Superior temporal gyrus (tissue), 1 donor: ENCODE measurements at regions not wholly inside any gene's neighbourhood (a gene's known extent, or its start where the extent isn't known, plus 50 kb on each side); places are given as distances from the start of the nearest gene placed in this dataset.

Experiments
- DNase-seq: peaks from one replicate; pipeline ENCODE4 v3.0.0-alpha.2; 2016; ENCODE audit errors: extremely low spot score

- no peak for DNase-seq
These were observed 613.4 kb upstream of the ATP2B1 start for GRCh38 chr12:90322006-90322405.

GRCh38 chr12:90321369-90321768, 612.7 kb upstream of the ATP2B1 start:
- no peak for DNase-seq

DNA sequence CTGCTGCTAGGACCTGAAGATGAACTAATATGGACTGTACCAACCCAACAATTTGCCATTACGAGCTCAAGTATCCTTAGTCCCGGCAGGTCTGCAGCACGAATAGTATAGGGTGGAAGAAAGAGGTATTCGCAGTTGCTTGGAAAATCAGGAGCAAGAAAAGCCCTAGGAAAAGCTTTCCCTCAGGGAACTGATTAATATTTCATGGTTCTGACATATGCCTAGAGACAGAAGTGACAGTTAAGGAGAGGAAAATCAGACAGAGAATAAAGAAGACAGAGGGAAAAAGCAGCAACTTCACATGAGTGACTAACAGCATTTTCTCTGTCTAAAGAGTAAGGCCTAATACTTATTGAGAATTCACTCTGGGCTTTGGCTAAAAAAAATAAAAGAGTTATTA, 602.9 kb upstream of the ATP2B1 start:
- DNase-seq = no peak

- DNase-seq = no peak
These were observed 596.7 kb upstream of the ATP2B1 start for GRCh38 chr12:90305379-90305778.

DNA sequence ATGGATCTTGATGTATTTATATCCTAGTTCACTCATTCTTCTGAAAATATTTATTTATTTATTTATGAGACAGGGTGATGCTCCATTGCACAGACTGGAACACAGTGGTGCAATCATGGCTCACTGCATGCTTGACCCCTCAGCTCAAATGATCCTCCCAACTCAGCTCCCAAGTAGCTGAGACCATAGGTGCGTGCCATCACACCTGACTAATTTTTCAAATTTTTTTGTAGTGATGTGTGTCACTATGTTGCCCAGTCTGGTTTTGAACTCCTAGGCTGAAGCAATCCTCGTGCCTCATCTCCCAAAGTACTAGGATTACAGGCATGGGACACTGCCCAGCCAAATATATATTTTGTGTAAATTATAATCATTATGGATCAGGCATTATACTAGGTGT, 595.6 kb upstream of the ATP2B1 start:
- no peak for DNase-seq

GRCh38 chr12:90303771-90304170, 595.1 kb upstream of the ATP2B1 start:
- DNase-seq = no peak

DNA sequence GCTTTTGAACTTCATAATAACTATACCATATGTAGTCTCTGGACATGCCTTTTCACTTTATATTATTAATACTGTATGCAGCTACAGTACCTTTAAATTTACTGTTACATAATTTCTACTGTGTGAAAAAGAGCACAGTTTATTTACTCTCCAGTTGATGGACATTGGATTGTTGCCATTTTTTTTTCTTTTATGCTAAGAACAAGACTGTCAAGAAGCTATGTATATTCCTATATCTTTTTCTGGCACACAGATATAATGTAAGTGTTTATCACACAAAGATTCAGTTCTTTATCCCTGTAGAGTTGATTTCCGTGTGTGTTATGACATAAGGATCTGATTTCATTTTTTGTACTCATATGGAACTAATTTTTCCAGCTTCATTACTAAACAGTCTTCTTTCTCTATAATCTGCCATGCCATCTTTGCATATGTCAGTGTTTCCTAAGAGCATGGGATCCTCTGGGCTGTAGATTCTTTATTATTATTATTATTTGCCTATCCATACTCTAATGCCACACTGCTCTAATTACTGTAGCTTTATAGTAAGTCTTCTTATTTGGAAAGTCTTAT, 593.0 kb upstream of the ATP2B1 start:
- DNase-seq = no peak

DNA sequence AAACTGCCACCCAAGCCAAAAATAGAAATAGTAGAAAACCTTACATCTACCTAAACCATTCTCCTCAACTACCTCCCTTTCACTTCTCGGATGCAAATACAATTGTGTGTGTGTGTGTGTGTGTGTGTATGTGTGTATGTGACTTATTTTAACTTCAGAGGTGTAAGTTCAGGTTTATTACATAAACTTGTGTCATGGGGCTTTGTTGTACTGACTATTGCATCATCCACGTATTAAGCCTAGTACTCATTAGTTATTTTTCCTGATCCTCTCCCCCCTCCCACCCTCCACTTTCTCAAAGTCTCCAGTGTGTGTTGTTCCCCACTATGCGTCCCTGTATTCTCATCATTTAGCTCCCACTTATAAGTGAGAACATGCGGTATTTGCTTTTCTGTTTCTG, 592.5 kb upstream of the ATP2B1 start:
- DNase-seq = no peak

DNA sequence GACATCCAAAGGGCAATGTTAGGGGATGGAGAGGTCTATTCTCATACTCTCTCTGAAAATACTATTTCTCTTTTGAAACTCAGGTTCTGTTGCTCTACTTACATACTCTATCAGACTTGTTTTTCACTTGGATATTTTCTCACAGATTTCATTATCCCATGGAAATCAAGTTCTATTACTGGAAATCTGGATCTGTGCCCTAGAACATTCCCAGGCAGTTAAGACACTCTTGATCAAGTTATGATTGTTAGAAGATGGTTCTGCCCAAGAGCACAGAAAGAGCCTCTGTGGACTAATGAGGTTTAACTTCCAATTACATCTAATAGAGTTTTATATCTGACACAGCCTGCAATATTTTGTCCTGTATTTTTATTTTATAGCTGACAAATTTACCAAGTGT, 591.0 kb upstream of the ATP2B1 start:
- no peak for DNase-seq

DNA sequence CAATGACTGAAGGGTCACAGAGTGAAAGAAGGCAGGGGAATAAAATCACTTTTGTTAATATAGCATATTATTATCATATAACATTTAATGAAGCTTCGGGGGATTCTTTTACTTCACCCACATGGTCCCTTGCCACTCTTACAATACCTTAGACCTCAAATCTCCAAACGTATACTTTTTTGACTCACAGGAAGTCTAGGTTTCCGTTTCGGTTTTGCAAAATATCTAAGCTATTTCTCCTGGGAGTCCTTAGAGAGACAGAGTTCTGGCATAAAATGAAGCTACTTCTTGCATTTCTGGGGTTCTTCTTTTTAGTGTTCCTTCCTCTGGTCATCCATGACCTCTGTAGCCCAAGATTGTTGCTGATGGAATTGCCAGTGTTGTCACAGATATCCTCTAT, 590.5 kb upstream of the ATP2B1 start:
- DNase-seq = no peak

- no peak for DNase-seq
These were observed 589.8 kb upstream of the ATP2B1 start for GRCh38 chr12:90298289-90298948.

DNA sequence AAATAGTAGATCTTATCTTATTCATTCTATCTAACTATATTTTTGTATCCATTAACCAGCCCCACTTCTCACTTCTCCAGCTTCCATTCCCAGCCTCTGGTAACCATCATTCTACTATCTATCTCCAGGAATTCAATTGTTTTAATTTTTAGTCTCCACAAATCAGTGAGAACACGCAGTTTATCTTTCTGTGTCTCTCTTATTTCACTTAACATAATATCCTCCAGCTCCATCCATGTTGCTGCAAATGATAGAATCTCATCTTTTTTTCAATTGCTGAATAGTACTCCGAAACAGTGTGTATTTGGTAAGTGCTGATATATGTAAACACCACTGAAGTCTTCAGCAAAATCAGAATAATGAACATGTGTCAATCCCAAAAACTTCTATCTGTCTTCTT, 587.2 kb upstream of the ATP2B1 start:
- DNase-seq = no peak

DNA sequence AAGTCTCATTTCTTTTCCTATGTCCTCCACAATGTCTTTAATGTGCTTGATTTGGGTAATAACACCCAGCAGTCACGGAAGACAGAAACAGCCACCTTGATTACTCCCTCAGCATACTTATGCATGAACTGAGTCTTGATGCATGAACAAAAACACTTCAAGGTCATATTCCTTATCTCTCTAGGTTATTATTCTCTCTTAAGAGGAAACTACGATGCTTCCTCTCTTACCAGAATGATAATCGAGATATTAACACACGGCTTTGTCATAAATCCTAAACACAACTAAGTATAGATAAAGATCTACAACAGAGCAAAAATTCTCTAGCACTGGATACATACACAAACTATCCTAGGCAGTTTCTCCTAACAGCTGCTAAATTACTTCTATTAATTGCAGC, 583.5 kb upstream of the ATP2B1 start:
- DNase-seq = no peak

DNA sequence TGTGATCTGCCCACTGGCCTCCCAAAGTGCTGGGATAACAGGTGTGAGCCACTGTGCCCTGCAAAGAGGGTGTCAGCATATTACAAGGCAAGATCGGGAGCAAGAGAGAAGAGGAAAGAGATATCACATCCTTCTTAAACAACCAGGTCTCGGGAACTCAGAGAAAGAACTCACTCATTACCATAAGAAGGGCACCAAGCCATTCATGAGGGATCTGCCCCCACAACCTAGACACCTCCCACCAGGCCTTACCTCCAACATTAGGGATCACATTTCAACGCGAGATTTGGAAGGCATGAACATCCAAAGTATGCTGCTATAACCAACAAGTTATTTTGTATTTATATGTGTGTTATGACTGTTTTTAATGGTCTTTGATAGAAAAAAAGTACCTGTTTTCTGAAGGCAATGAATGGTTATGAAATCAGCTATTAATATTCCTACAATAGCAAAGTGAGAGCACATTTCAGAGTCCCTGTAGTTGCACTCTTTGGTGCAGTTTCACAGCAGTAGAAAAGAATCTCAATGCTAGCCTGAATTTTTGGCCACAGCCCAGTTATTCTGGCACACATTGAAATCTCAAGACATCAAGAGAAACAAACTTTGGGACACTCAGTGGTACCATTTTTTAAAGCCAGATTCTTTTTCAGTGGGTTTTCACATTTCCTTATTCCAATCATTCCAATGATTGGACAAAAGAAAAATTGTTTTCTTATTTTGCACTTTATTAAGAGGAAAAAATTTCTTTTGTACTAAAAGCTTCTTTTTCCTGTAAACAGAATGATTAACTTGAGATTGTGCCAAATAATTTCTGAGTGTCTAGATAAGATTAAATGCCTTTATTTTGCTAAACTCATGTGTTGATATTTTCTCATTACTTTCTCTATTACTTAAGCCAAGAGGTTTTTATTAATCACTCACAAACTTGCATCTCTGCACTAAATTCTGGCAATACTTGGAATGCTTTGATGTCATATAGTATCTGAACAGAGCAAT, 582.6 kb upstream of the ATP2B1 start:
- no peak for DNase-seq

DNA sequence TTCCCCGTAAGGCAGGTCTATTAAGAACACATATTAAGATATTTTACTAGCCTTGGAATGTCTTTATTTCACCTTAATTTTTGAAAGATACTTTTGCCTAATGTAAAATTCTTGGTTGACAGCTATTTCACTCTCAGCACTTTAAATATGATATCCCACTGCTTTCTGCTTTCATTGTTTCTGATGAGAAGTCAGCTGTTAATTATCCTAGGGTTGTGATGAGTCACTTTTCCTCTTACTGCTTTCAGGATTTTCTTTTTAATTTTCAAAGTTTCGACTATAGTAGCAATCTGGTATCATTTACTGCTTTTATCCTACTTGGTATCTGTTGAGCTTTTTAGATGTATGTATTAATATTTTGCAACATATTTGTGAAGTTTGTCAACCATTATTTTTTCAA, 578.9 kb upstream of the ATP2B1 start:
- no peak for DNase-seq

GRCh38 chr12:90281154-90281868, 572.7 kb upstream of the ATP2B1 start:
- no peak for DNase-seq

DNA sequence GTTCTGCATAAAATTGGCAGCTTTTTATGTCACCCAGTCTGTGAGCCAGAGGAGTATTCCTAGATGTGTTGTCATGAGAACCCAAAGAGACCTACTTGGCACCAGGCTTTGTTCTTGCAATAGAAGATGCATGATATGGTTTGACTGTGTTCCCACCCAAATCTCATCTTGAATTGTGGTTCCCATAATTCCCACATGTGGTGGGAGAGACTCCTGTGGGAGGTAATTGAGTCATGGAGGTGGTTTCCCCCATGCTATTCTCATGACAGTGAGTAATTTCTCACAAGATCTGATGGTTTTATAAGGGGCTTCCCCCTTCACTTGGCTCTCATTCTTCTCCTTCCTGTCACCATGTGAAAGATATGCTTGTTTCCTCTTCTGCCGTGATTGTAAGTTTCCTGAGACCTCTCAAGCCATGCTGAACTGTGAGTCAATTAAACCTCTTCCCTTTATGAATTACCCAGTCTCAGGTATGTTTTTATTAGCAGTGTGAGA, 572.0 kb upstream of the ATP2B1 start:
- DNase-seq = no peak

DNA sequence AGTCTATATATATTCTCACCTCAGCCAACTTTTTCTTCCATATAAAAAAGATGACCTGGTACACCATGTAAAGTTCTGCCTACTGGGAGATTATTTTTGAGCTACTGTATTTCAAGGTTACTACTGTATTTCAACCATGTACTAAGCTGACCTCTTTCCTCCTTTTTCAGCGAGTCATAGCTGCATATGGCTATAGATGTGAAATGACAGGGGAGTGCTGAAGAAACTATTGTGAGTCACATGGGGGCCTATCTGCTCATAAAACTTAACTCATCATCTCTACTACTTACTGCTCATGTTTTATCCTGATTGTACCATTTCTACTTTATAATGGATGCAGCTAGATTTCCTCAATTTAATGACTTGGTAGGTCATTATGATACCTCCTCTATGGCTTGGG, 571.4 kb upstream of the ATP2B1 start:
- DNase-seq = no peak

- DNase-seq = no peak
These were observed 566.5 kb upstream of the ATP2B1 start for GRCh38 chr12:90275088-90275487.

- no peak for DNase-seq
These were observed 565.8 kb upstream of the ATP2B1 start for GRCh38 chr12:90274407-90274806.

DNA sequence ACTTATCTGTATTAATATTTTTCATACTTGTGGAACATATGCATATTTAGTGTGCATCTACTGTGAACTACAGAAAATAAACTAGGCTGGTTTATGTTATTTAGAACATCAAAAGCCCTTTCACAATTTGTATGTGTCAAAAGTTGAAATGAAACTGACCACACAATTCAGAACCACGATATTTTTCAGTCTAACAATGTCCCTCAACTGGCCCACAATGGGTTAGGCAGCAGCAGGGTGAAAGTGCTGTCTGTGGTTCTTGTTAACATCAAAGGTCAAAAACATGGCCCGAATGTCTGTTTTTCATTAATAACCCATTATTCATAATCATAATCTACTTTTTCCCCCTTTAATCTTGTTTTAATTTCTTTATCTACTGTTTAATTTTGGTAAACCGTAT, 559.9 kb upstream of the ATP2B1 start:
- DNase-seq = no peak

- DNase-seq = no peak
These were observed 553.6 kb upstream of the ATP2B1 start for GRCh38 chr12:90262251-90262650.
